GM19438 (cell line): ENCODE measurements at regions not wholly inside any gene's neighbourhood (a gene's known extent, or its start where the extent isn't known, plus 50 kb on each side); places are given as distances from the start of the nearest gene placed in this dataset.

Source experiments
- ATAC-seq: cut with Tn5 transposase; IDR thresholded peaks from one replicate; pipeline ENCODE4 v1.9.1; 2021; ENCODE audit warnings: low read depth; ENCODE audit not compliant: unreplicated experiment

DNA sequence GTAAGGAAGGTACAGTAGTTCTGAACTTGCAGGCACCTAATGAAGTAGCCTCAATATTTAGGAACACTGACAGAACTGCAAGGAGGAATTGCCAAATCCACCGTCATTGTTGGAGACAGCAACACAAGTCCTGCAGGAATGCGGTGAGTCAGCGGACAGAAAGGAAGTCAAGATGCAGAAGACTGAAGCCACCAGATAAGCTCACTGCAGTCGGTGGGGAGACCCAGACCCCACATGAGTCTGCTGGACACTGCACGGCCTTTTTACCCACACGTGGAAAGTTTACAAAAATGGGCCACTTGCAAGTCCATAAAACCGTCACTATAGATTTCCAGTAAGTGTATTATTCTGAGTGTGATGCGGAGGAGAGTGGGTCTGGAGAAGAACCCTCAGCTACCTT is 1471.6 kb downstream of the TBC1D22A start:
- no peak for ATAC-seq

DNA sequence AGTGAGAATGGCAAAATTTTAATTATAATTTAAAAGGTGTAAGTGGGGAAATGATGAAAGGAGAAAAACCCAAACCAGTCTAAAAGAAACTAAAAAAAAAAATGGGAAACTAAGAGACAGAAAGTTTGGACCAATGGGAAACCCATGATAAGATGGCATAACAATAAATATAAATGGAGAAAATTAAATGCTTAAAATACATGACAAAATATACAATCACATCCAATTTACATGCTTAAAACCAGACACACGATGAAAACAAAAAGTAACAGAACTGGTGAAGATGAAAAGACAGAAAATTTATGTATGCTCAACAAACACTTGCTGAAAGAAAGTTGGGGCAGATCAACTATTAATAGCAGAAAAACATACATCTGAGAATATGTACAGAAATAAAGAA is 1471.1 kb downstream of the TBC1D22A start:
- ATAC-seq, result no peak

- no peak for ATAC-seq
These were observed 1466.0 kb downstream of the TBC1D22A start for GRCh38 chr22:48228468-48228867.

- ATAC-seq, result no peak
These were observed 1465.0 kb downstream of the TBC1D22A start for GRCh38 chr22:48227341-48228018.

GRCh38 chr22:48226026-48227013 is 1463.9 kb downstream of the TBC1D22A start:
- ATAC-seq, result no peak

DNA sequence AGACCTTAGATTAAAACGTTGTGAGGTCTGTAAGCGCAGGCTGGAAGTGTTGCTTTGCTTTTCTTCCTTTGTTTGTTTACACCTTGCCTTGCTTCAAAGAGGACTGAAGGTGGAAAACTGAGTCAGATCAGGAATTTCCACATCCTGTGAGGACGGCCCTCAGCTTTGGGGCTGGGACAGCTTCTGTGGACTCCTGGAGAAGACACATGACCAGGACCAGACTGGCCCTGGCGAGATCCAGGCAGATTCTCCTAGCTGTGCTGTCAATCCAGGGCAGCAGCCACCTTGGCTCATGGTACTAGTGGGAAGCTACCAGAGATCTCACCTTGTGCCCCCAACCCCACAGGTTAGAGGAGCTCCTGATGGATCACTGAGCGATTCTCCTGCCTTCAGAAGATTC is 1461.9 kb downstream of the TBC1D22A start:
- ATAC-seq, result no peak

- ATAC-seq, result no peak
These were observed 1461.2 kb downstream of the TBC1D22A start for GRCh38 chr22:48223488-48224190.

DNA sequence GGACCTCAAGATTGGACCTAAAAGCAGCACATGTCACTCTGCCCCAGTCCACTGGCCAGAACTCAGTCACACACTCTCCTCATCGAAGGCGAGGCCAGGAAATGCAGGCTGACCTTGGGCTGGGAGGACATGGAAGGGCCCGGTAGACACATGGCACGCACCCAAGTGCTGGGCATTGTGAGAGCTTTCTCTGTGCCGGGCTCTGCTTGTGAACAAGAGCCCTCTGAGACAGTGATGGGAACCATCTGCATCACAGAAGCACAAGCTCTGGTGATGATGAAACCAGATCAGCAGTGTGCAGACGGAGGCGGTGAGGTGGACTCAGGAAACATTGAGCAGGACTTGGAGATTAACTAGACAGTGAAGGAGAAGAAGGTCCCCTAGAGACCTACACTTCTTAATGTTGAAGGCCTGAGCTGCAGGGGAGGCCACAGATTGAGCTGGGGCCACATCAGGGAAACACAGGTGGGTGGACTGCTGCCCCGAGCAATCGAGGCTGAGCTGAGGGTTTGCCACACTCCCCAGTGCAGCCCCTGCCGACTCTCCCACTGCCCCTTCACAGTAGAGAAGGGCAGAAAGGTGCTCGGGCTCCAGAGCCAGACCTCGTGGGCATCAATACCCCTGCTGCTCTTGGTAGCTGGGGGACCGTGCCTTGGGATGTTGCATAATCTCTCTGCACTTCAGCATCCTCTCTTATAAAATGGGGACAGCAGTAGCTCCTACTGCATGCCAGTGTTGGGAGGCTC is 1460.5 kb downstream of the TBC1D22A start:
- ATAC-seq, result no peak

DNA sequence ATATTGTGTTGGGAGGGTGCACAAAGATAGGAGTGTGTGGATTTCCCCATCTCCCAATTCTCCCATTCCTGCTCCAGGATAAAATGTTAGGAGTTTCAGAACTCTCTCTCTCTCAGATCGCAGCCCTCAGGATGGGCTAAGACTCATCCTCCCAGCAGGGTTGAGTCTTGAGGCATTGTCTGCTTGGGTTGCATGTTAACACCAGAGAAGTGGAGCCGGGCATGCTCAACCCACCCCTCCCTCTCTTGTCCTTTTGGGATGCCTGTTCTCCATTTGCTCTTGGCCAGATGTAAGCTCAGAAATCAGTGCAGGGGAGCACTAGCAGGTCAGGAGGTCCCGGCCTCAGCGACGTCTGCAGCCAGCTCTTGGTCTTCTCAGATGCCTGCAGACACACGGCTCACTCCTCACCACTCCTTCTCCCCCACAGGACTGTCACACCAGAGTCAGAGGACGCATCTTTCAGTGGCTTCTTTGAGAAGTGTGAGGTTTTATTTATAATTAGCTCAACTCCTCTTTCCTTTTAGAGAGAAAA is 1456.5 kb downstream of the TBC1D22A start:
- ATAC-seq, result no peak

GRCh38 chr22:48217596-48217995 is 1455.1 kb downstream of the TBC1D22A start:
- no peak for ATAC-seq

GRCh38 chr22:48212727-48213126 is 1450.3 kb downstream of the TBC1D22A start:
- ATAC-seq, result no peak

DNA sequence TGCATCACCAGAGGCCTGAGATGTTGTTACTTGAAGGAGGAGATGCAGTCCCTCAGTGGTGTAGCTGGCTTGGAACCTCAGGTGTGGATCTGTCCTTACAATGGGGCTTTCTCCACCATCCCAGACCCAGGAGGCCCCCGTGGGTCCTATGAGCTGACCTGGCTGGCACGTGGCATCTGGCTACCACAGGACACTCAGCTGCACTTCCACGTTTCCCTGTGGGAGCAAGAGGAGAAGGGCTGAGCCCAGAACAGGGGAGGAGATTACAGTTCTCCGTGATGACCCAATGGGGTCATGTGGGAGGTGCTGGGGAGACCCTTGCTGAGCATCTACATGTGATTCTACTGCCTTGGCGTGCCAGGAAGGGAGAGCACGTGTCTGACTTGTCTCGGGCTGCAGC is 1448.4 kb downstream of the TBC1D22A start:
- ATAC-seq, result no peak

DNA sequence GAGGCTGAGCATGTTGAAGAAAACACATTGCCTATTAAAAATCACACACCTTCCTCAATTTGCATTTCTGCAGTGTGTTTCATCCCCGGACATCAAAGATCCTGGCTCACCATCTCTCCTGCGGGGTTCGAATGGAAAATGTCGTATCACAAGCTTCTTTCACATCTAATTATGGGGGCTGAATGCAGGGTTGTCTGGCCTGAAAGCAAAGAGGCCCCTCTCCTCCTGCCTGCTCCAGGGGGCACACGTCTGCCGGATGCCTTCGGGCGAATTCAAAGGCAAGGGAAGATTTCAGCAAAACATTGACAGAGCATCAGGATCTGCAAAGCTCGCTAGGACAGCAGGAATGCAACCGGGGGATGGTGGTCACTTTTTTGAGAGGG is 1447.7 kb downstream of the TBC1D22A start:
- ATAC-seq, result no peak

GRCh38 chr22:48209473-48210197 is 1447.2 kb downstream of the TBC1D22A start:
- no peak for ATAC-seq

DNA sequence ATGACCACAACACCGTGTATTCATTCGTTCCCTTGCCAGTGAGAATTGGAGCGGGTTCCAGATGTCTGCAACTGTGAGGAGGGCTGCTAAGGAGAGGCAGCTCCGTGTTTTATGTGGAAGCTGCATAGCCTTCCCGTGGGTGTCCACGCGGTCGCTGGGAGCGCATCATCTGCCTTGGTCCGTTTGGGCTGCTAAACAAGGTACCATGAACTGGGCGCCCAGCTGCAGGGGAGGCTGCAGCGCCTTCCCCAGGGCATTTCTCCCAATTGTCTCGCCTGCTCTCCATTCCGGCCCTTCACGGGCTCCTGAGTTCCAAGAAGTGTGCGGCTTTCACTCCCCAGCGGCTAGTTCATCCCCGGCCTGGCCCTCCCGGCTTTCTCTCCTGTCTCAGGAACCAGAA is 1446.4 kb downstream of the TBC1D22A start:
- no peak for ATAC-seq

- no peak for ATAC-seq
These were observed 1445.6 kb downstream of the TBC1D22A start for GRCh38 chr22:48207919-48208535.

DNA sequence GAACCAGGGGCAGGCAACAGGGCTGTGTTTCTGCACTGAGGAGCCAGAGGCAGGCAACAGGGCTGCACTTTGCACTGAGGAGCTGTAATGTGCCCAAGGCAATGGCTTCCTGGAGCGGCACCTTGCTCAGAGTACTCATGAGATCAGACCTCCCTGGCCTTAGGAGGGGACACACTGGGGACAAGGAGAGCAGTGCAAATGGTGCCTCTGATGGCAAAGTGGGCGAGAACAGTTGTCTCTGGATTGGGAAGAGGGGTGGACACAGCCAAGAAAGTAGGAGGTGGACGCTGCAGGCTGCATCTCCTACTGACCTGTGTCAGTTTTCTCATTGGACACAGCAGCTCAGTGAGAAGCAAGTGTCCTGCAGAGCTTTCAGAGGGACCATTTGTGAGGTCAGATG is 1443.3 kb downstream of the TBC1D22A start:
- ATAC-seq, result no peak

- no peak for ATAC-seq
These were observed 1442.7 kb downstream of the TBC1D22A start for GRCh38 chr22:48205161-48205560.

DNA sequence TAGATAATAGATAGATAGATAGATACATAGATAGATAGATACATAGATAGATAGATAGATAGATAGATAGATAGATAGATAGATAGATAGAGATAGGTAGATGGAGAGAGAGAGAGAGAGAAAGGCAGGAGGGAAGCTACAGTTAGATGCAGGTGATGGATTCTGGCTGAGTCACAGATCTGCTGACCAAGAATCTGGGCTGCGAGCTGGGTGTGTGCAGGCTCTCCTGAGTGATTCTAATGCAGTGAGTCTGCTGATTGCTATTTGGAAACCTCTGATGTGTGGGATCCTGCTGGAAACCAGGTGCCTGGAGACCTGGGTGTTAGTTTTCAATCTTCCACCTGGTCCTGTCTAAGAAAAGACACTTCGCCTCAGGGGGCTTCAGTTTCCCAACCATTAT is 1441.8 kb downstream of the TBC1D22A start:
- ATAC-seq, result no peak
